Activated CD4-positive, alpha-beta T cell treated with anti-CD3 and anti-CD28 coated beads, Interleukin-10, Interleukin-2, amounts not matched to agents 100 ng/mL and 50 ng/mL, durations not matched to agents 16 hours and 8 hours (primary cell): ENCODE measurements at regions not wholly inside any gene's neighbourhood (a gene's known extent, or its start where the extent isn't known, plus 50 kb on each side); places are given as distances from the start of the nearest gene placed in this dataset.
"Not testable (repeated sequence)": the region's sequence is repeated elsewhere in the genome, so short reads cannot be mapped to it uniquely, and the experiment has no call there.

Experiments used
- DNase-seq: peaks from one replicate; pipeline ENCODE4 v3.0.0-alpha.2; 2020

- DNase-seq: no peak
Observed at GRCh38 chr18:11372163-11372562, 222.8 kb upstream of the PIEZO2 start.

- no peak for DNase-seq
Observed at GRCh38 chr18:11369556-11369955, 220.2 kb upstream of the PIEZO2 start.

- no peak for DNase-seq
Observed at GRCh38 chr18:11368020-11368419, 218.7 kb upstream of the PIEZO2 start.

GRCh38 chr18:11367351-11367750 is 218.0 kb upstream of the PIEZO2 start:
- DNase-seq: no peak

GRCh38 chr18:11366410-11366809 is 217.0 kb upstream of the PIEZO2 start:
- DNase-seq: no peak

- no peak for DNase-seq
Observed at GRCh38 chr18:11362856-11363255, 213.5 kb upstream of the PIEZO2 start.

GRCh38 chr18:11361862-11362261 is 212.5 kb upstream of the PIEZO2 start:
- not testable (repeated sequence) for DNase-seq

- no peak for DNase-seq
Observed at GRCh38 chr18:11357678-11358077, 208.3 kb upstream of the PIEZO2 start.

- not testable (repeated sequence) for DNase-seq
Observed at GRCh38 chr18:11344576-11344975, 195.2 kb upstream of the PIEZO2 start.

- DNase-seq: no peak
Observed at GRCh38 chr18:11343096-11343495, 193.7 kb upstream of the PIEZO2 start.

GRCh38 chr18:11342115-11342514 is 192.7 kb upstream of the PIEZO2 start:
- not testable (repeated sequence) for DNase-seq

GRCh38 chr18:11339188-11339775 is 189.9 kb upstream of the PIEZO2 start:
- DNase-seq: no peak

- DNase-seq: no peak
Observed at GRCh38 chr18:11336241-11336640, 186.9 kb upstream of the PIEZO2 start.

- DNase-seq: no peak
Observed at GRCh38 chr18:11327391-11328009, 178.1 kb upstream of the PIEZO2 start.

GRCh38 chr18:11324956-11325882 is 175.8 kb upstream of the PIEZO2 start:
- peak; percentile 78 for DNase-seq

GRCh38 chr18:11324510-11324909 is 175.1 kb upstream of the PIEZO2 start:
- no peak for DNase-seq

GRCh38 chr18:11323359-11323819 is 174.0 kb upstream of the PIEZO2 start:
- no peak for DNase-seq

- no peak for DNase-seq
Observed at GRCh38 chr18:11322716-11323115, 173.3 kb upstream of the PIEZO2 start.

- DNase-seq: no peak
Observed at GRCh38 chr18:11322006-11322405, 172.6 kb upstream of the PIEZO2 start.

- DNase-seq: no peak
Observed at GRCh38 chr18:11320986-11321385, 171.6 kb upstream of the PIEZO2 start.

GRCh38 chr18:11316546-11316945 is 167.2 kb upstream of the PIEZO2 start:
- DNase-seq: no peak

- peak; percentile 50 for DNase-seq
Observed at GRCh38 chr18:11310476-11311086, 161.2 kb upstream of the PIEZO2 start.

GRCh38 chr18:11309172-11309571 is 159.8 kb upstream of the PIEZO2 start:
- peak; percentile 28 for DNase-seq
